IPS-20b (cell line): ENCODE measurements at regions not wholly inside any gene's neighbourhood (a gene's known extent, or its start where the extent isn't known, plus 50 kb on each side); places are given as distances from the start of the nearest gene placed in this dataset.
"Not testable (repeated sequence)": the region's sequence is repeated elsewhere in the genome, so short reads cannot be mapped to it uniquely, and the experiment has no call there.

Source experiments
- H3K27ac ChIP-seq: one replicate; pipeline ENCODE4 v1.5.1; 2013; ENCODE audit warnings: low read length
- H3K27me3 ChIP-seq: 2 replicates; pipeline ENCODE4 v1.6.1; 2013; ENCODE audit warnings: mild to moderate bottlenecking, low read length, inconsistent platforms; ENCODE audit not compliant: insufficient read depth
- H3K36me3 ChIP-seq: 2 replicates; pipeline ENCODE4 v1.6.1; 2013; ENCODE audit warnings: low read depth, mild to moderate bottlenecking, inconsistent platforms, low read length, moderate library complexity; ENCODE audit not compliant: insufficient read depth
- H3K4me1 ChIP-seq: 2 replicates; pipeline ENCODE4 v1.6.1; 2013; ENCODE audit warnings: mild to moderate bottlenecking, control low read depth, inconsistent platforms, low read length, moderate library complexity; ENCODE audit not compliant: insufficient read depth
- H3K4me3 ChIP-seq: 2 replicates; pipeline ENCODE4 v1.5.1; 2013; ENCODE audit warnings: mild to moderate bottlenecking, low read length, inconsistent platforms
- H3K9ac ChIP-seq: 2 replicates; pipeline ENCODE4 v1.6.1; 2013; ENCODE audit warnings: low read depth, mild to moderate bottlenecking, inconsistent platforms, low read length, moderate library complexity
- H3K9me3 ChIP-seq: 2 replicates; pipeline ENCODE4 v1.6.1; 2013; ENCODE audit warnings: mild to moderate bottlenecking, low read depth, low read length, inconsistent platforms; ENCODE audit not compliant: insufficient read depth

DNA sequence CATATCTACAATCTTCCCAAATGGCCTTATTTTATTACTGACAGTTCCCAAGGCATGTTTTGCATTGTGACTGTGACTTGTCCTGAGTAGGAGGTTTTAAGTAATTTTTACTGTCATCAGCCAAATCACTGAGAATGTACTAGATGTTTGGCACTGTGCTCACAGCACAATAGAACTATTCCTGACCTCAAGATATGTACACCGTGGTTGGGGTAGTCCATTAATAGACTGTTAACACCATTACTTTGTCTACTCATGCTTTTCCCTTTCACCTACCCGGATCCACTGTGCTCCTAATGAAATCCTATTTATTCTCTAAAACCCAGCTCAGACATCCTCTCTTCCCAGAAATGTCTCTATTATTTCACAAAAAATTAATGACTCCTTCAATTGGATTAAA is 168.7 kb upstream of the TENM4 start:
- Histone ChIP-seq H3K27ac (no peak overlapping the region), H3K27me3 (no peaks in the 10 kb centered on the region), H3K9ac (no peak overlapping the region), H3K4me1 (no peaks in the 10 kb centered on the region), H3K4me3 (no peak overlapping the region), H3K36me3 (no peaks in the 10 kb centered on the region), H3K9me3 (no peaks in the 10 kb centered on the region)

DNA sequence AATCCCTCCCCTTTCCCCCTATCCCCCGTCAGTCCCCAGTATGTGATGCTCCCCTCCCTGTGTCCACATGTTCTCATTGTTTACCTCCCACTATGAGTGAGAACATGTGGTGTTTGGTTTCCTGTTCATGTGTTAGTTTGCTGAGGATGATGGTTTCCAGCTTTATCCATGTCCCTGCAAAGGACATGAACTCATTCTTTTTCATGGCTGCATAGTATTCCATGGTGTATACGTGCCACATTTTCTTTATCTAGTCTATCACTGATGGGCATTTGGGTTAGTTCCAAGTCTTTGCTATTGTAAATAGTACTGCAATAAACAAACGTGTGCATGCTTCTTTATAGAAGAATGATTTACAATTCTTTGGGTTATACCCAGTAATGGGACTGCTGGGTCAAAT is 165.6 kb upstream of the TENM4 start:
- H3K36me3 ChIP-seq, H3K27ac ChIP-seq, H3K27me3 ChIP-seq, H3K9ac ChIP-seq, H3K4me3 ChIP-seq, H3K9me3 ChIP-seq, H3K4me1 ChIP-seq: not testable (repeated sequence)

- no peaks in the 10 kb centered on the region for H3K27me3 ChIP-seq
- H3K27ac ChIP-seq, result no peak overlapping the region
- no peaks in the 10 kb centered on the region for H3K4me1 ChIP-seq
- H3K9ac ChIP-seq, result no peak overlapping the region
- H3K4me3 ChIP-seq, result no peak overlapping the region
- H3K36me3 ChIP-seq, result no peaks in the 10 kb centered on the region
- no peaks in the 10 kb centered on the region for H3K9me3 ChIP-seq
These were observed 159.9 kb upstream of the TENM4 start for GRCh38 chr11:79600711-79601110.

DNA sequence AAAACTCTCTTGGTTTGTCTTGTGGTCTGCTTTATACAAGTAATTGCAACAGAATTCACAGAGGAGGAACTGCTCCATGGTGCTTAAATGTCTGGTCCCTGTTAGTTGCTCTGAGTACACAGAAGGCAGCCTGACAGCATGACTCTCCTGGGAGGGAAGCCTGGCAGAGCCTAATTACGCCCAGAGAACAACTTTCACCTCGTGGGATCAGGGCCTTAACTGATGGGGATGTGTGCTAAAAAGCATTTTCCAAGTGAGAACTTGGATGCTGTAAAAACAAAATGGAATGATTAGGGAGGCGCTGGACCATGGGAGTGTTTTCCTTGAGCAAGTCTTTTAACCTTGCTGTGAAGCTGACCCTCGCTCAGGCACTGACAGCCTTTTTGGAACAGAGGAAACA is 154.0 kb upstream of the TENM4 start:
- Histone ChIP-seq H3K9me3 (no peaks in the 10 kb centered on the region), H3K4me3 (no peak overlapping the region), H3K9ac (no peak overlapping the region), H3K36me3 (no peaks in the 10 kb centered on the region), H3K27me3 (no peaks in the 10 kb centered on the region), H3K27ac (no peak overlapping the region), H3K4me1 (no peaks in the 10 kb centered on the region)

DNA sequence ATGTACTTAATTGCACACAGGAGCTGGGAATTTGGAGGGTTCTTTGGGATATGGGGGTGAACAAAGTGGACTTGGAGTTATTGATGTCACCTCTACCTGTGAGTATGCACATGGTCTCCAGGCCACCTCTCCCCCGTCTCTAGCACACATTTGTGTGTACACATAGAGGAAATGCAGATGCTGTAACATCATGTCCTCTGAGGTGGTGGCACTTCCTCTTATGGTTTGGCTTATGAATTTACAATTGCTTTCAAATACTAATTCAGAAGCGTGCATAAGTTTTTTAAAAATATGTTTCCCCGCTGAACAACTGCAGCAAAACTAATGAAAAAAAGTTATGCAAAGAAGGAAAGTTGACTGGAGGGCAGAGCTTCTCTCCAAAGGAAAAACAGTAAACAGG is 152.0 kb upstream of the TENM4 start:
- Histone ChIP-seq H3K4me3 (no peak overlapping the region), H3K36me3 (no peaks in the 10 kb centered on the region), H3K27ac (no peak overlapping the region), H3K9ac (no peak overlapping the region), H3K9me3 (no peaks in the 10 kb centered on the region), H3K27me3 (no peaks in the 10 kb centered on the region), H3K4me1 (no peaks in the 10 kb centered on the region)

DNA sequence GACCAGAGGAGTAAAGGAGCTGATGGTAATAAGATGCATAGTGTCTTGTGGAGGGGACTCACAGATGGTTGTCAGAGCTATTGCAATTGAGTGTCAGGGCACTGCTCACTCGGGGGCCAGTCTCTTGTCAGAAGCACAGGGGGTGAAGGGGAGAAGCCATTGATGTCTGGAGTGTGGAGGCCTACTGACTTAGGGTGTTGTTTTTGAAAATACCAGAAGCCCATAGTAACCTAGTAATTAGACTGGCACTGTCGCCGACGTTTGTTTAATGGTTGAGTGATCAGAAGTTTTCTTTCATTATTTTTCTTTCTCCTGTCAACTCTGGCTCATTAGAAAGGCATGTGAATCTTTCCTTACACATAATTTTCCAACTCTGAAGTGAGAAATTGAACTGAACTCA is 151.6 kb upstream of the TENM4 start:
- Histone ChIP-seq H3K36me3 (no peaks in the 10 kb centered on the region), H3K27me3 (no peaks in the 10 kb centered on the region), H3K4me3 (no peak overlapping the region)

DNA sequence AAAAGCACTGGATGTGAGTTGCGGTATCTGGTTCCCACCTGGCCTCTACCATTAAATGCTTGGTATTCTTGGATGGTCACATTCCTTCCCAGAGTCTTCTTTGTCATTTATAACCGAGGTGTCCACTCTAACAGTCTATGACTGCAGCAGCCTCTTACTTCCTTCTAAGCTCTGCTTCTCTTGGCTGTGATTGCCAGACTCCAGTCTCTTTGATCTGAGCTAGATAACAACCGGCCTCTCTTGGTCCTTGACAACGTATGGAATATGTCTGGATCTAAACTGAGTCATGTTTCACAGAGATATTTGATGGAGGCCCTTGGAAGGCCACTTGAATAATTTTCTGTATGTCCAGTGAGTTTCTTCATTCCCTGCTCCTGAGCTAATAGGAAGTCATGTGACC is 141.6 kb upstream of the TENM4 start:
- H3K9me3 ChIP-seq, result peaks cover 11% of the 10 kb centered on the region; the same call in 1 of the 2 replicates
- H3K4me3 ChIP-seq, result no peak overlapping the region
- no peak overlapping the region for H3K9ac ChIP-seq
- no peak overlapping the region for H3K27ac ChIP-seq
- no peaks in the 10 kb centered on the region for H3K4me1 ChIP-seq
- no peaks in the 10 kb centered on the region for H3K36me3 ChIP-seq
- no peaks in the 10 kb centered on the region for H3K27me3 ChIP-seq

More for the DNA sequence above, 151.6 kb upstream of the TENM4 start:
- Histone ChIP-seq H3K4me1 (no peaks in the 10 kb centered on the region), H3K27ac (no peak overlapping the region), H3K9me3 (no peaks in the 10 kb centered on the region), H3K9ac (no peak overlapping the region)

DNA sequence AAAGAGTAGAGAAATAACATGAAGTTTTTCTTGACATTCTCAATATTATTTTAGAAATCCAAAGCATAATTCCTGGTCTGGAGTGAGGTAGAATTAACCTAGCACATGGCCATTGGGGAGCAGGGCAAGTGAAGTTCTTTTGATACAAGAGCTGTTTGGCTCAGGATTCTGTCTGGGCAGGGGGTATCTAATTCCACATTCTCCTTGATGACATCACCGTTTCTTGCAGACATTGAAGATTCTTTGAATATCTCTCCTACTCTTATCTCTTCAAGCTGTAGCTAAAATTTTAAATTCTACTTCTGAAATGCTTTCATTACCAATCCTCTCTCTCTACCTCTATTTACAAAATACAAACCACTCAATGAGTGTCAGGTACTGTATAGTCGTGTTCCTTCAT is 138.2 kb upstream of the TENM4 start:
- H3K9me3 ChIP-seq, result no peaks in the 10 kb centered on the region
- H3K36me3 ChIP-seq, result no peaks in the 10 kb centered on the region
- H3K4me3 ChIP-seq, result no peak overlapping the region
- no peak overlapping the region for H3K27ac ChIP-seq
- H3K27me3 ChIP-seq, result no peaks in the 10 kb centered on the region
- H3K9ac ChIP-seq, result no peak overlapping the region
- no peaks in the 10 kb centered on the region for H3K4me1 ChIP-seq

DNA sequence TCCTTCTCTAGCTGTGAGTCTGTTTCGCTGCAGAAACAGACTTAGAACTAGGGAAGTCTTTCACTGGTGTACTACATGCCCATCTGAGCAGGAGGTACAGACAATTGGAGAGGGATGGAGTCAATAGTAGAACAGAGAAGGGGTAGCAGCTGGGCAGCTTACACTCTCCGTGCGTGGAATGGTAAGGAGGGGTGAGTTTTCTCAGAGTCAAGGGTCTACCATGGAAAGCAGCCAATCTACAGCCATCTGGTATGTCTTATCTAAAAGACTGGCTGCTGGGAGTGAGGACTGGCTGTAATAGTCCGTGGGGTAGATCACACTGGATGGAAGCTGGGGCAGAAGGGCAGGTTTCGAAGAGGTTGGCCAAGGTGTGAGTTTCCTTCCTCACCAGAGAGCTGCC is 137.3 kb upstream of the TENM4 start:
- no peaks in the 10 kb centered on the region for H3K9me3 ChIP-seq
- H3K4me1 ChIP-seq, result no peaks in the 10 kb centered on the region
- H3K4me3 ChIP-seq, result no peak overlapping the region
- no peaks in the 10 kb centered on the region for H3K36me3 ChIP-seq
- no peak overlapping the region for H3K9ac ChIP-seq
- H3K27me3 ChIP-seq, result no peaks in the 10 kb centered on the region
- H3K27ac ChIP-seq, result no peak overlapping the region

DNA sequence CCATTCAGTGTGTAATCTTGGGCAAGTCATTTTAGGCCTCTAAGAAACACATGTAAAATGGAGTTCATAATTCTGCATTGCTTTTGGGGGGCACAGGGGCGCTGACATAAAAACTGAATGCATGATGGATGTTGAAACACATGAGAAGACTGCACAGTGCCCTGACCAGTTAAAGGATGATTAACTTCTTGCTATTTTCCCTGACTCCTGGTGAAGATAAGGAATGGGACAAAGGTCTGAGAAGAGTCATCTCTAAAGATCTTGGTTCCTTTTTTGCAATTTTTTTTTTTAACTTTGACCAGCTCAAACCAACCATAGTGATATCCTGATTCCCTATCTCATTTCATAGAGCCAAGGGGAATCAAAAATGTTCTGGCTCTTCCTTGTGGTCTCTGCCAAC is 134.9 kb upstream of the TENM4 start:
- Histone ChIP-seq H3K27me3 (no peaks in the 10 kb centered on the region), H3K4me1 (no peaks in the 10 kb centered on the region), H3K9me3 (no peaks in the 10 kb centered on the region), H3K36me3 (no peaks in the 10 kb centered on the region), H3K27ac (no peak overlapping the region), H3K9ac (no peak overlapping the region), H3K4me3 (no peak overlapping the region)

DNA sequence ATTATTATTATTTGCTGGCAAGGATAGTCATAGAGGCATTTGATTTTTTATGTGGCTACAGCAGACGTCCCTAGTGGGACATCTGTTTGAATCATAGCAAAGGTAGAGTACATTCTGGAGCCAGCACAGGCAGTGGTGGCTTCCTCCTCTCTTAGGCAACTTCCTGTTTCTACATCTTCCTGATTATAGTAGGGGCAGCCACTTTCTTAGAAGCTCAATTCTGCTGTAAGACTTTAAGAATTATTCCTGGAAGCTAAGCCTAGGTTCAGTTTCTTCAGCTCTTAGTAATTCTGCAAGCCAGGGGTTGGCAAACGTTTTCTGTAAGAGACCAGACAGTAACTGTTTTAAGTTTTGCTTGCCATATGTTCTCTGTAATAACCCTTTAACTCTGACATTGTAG is 129.3 kb upstream of the TENM4 start:
- H3K36me3 ChIP-seq, result no peaks in the 10 kb centered on the region
- no peaks in the 10 kb centered on the region for H3K9me3 ChIP-seq
- H3K27ac ChIP-seq, result no peak overlapping the region
- H3K27me3 ChIP-seq, result no peaks in the 10 kb centered on the region
- no peak overlapping the region for H3K4me3 ChIP-seq
- H3K4me1 ChIP-seq, result no peaks in the 10 kb centered on the region
- H3K9ac ChIP-seq, result no peak overlapping the region

GRCh38 chr11:79564288-79564925 is 123.6 kb upstream of the TENM4 start:
- Histone ChIP-seq H3K9ac (no peak overlapping the region), H3K27ac (no peak overlapping the region), H3K4me1 (no peaks in the 10 kb centered on the region), H3K9me3 (no peaks in the 10 kb centered on the region), H3K4me3 (no peak overlapping the region), H3K27me3 (no peaks in the 10 kb centered on the region), H3K36me3 (no peaks in the 10 kb centered on the region)

DNA sequence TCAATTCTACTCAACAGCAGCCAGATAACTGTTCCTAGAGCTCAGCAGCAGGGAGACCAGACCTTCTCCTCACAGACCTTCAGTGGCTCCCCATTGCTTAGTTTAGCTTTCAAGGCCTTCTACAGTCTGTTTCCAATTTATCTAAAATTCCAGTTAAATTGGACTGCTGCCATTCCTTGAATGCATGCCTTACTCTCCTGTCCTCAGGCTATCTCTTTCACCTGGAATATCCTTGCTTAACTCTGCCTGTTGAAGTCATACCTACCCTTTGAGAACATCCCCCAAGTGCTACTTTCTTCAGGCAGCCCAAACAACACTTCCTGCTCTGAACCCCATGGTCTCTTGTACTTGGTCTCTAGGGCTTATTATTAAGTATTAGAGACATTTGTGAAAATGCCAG is 120.7 kb upstream of the TENM4 start:
- Histone ChIP-seq H3K4me1 (no peaks in the 10 kb centered on the region), H3K4me3 (no peak overlapping the region), H3K27me3 (no peaks in the 10 kb centered on the region), H3K27ac (no peak overlapping the region), H3K9me3 (no peaks in the 10 kb centered on the region), H3K9ac (no peak overlapping the region), H3K36me3 (no peaks in the 10 kb centered on the region)
